Upper lobe of left lung (tissue), 4 donors: ENCODE measurements at regions not wholly inside any gene's neighbourhood (a gene's known extent, or its start where the extent isn't known, plus 50 kb on each side); places are given as distances from the start of the nearest gene placed in this dataset.

Experiments
- CTCF ChIP-seq, 6 experiments: fragments of 450-650 bp in 4 of 6; fragments of 200-600 bp in 2 of 6; sonication (generic) in 2 of 6; IDR thresholded peaks; one replicate each; pipeline ENCODE4 v1.5.1; 2016 to 2019; ENCODE audit warnings: antibody characterized with exemption in 6 of 6
- POLR2AphosphoS5 ChIP-seq, 2 donors: sonication (generic); formaldehyde crosslinking; IDR thresholded peaks; one replicate each; pipeline ENCODE4 v1.5.1; 2017; ENCODE audit warnings: antibody characterized with exemption in 2 of 2

DNA sequence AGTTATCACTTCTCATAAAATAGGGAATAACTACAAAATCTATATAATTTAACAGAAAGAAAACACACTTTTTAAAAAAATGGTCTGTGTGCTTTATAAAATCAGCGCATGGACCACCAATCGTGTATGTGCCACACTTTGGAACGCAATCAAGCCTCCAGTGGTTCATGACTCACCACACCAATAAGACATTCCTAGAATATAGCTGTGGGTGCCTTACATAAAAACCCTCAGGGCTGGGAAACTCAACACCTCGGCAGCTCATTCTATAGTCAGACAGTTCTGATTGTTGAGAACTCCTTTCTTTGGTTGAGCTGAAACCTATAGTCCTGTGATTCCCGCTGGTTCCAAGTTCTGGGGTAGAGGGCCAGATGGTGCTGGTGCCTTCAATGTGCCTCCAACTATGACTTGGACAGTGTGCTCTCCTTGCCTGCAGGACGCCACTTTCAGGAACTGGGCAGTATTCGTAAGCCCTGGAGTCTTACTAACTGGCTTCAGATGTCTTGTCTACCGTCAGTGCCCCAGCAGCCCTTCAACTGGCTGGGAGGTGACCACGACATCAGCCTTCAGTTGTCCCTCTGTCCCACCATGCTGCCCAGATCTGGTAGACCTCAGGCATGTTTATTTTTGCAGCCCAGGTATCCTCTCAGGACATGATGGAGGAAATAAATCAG lies 135.7 kb upstream of the GDF10 start:
- TF ChIP-seq CTCF (IDR thresholded peaks at IDR 0.05), result no peak
- no peak for TF ChIP-seq POLR2AphosphoS5 (IDR thresholded peaks at IDR 0.05)
